H1 (cell line): ENCODE measurements at regions not wholly inside any gene's neighbourhood (a gene's known extent, or its start where the extent isn't known, plus 50 kb on each side); places are given as distances from the start of the nearest gene placed in this dataset.

ENCODE experiments used
- CTCF ChIA-PET: fragments of 300-600 bp; sonication (Branson Sonifier 250); formaldehyde crosslinking; loops from one replicate; lab custom pipeline; 2021; ENCODE audit not compliant: partially characterized antibody; lab: Charles Lee
- POLR2A ChIA-PET: fragments of 300-600 bp; sonication (Branson Sonifier 250); formaldehyde crosslinking; loops from one replicate; lab custom pipeline; 2021; ENCODE audit warnings: inconsistent platforms; ENCODE audit not compliant: partially characterized antibody; lab: Charles Lee
- DNase-seq, 2 experiments: peaks; one replicate each; pipeline versions ENCODE4 v3.0.0 to v3.0.0-alpha.2; 2010 to 2022; ENCODE audit warnings: low spot score in 2 of 2, low read depth in 1 of 2, mixed read lengths in 1 of 2
- FAIRE-seq: peaks from 2 replicates; lab custom pipeline; 2011; peaks lifted over from hg19 to GRCh38; lab: Jason Lieb, UNC
- H2AFZ ChIP-seq: 2 replicates; pipeline ENCODE4 v1.8.1; 2012; ENCODE audit warnings: low read length, inconsistent platforms
- H2AK5ac ChIP-seq: 2 replicates; pipeline ENCODE4 v1.6.1; 2013; ENCODE audit warnings: low read depth, low read length
- H2BK120ac ChIP-seq: replicated peaks from 2 replicates; pipeline ENCODE3; 2013; ENCODE audit warnings: low read depth, low read length, inconsistent platforms
- H2BK12ac ChIP-seq: 2 replicates; pipeline ENCODE4 v1.6.1; 2013; ENCODE audit warnings: low read depth, low read length
- H2BK15ac ChIP-seq: 2 replicates; pipeline ENCODE4 v1.6.1; 2013; ENCODE audit warnings: low read length
- H2BK20ac ChIP-seq: 2 replicates; pipeline ENCODE4 v1.6.1; 2013; ENCODE audit warnings: low read length
- H2BK5ac ChIP-seq: 2 replicates; pipeline ENCODE4 v1.6.1; 2013; ENCODE audit warnings: low read depth, low read length
- H3K14ac ChIP-seq: 2 replicates; pipeline ENCODE4 v1.6.1; 2013; ENCODE audit warnings: inconsistent platforms; ENCODE audit not compliant: insufficient read length
- H3K18ac ChIP-seq: 2 replicates; pipeline ENCODE4 v1.6.1; 2013; ENCODE audit warnings: low read length; ENCODE audit errors: extremely low read depth
- H3K23ac ChIP-seq: 2 replicates; pipeline ENCODE4 v1.6.1; 2013; ENCODE audit warnings: inconsistent platforms; ENCODE audit not compliant: insufficient read length
- H3K23me2 ChIP-seq: 2 replicates; pipeline ENCODE4 v1.6.1; 2013; ENCODE audit warnings: low read depth, low read length
- H3K27ac ChIP-seq: 2 replicates; pipeline ENCODE4 v1.6.1; 2011; ENCODE audit warnings: low read depth, low read length, inconsistent platforms
- H3K27me3 ChIP-seq, 4 experiments: replicated peaks in 1 of 4; 1 replicate in 1 of 4; 2 replicates in 3 of 4; pipeline versions ENCODE4 v1.6.1 to v1.8.1; 2011 to 2013; ENCODE audit warnings: low read length in 3 of 4, mild to moderate bottlenecking in 3 of 4, inconsistent platforms in 2 of 4, mixed read lengths in 2 of 4, moderate library complexity in 1 of 4; ENCODE audit not compliant: control insufficient read depth in 3 of 4, insufficient read depth in 3 of 4; ENCODE audit errors: extremely low read depth in 1 of 4
- H3K36me3 ChIP-seq, 4 experiments: 2 replicates each; pipeline versions ENCODE4 v1.6.1 to v1.8.1; 2011 to 2013; ENCODE audit warnings: mild to moderate bottlenecking in 4 of 4, low read length in 3 of 4, moderate library complexity in 2 of 4, control low read depth in 1 of 4, inconsistent platforms in 1 of 4; ENCODE audit not compliant: insufficient read depth in 4 of 4, control insufficient read depth in 2 of 4
- H3K4ac ChIP-seq: replicated peaks from 2 replicates; pipeline ENCODE3; 2013; ENCODE audit warnings: low read length, low read depth, mixed read lengths, inconsistent platforms; ENCODE audit not compliant: insufficient read length
- H3K4me1 ChIP-seq, 4 experiments: replicated peaks in 1 of 4; 1 replicate in 1 of 4; 2 replicates in 3 of 4; pipeline versions ENCODE4 v1.6.1 to v1.8.1; 2011 to 2013; ENCODE audit warnings: low read length in 3 of 4, inconsistent platforms in 2 of 4, mixed read lengths in 1 of 4; ENCODE audit not compliant: insufficient read depth in 4 of 4, control insufficient read depth in 3 of 4
- H3K4me2 ChIP-seq, 2 experiments: 2 replicates each; pipeline versions ENCODE4 v1.6.1 to v1.8.1; 2011 to 2013; ENCODE audit warnings: low read depth in 2 of 2, low read length in 2 of 2, control low read depth in 1 of 2, inconsistent platforms in 1 of 2, mild to moderate bottlenecking in 1 of 2; ENCODE audit not compliant: insufficient read depth in 1 of 2
- H3K4me3 ChIP-seq, 4 experiments: fragments of 200-600, 300-600 bp in 1 of 4; sonication (generic), shearing (Covaris generic), sonication (Bioruptor Twin) in 1 of 4; 2 replicates each; pipeline versions ENCODE4 v1.5.1 to v1.8.1; 2011 to 2016; ENCODE audit warnings: low read length in 4 of 4, low read depth in 3 of 4, control low read depth in 2 of 4, inconsistent platforms in 2 of 4, mild to moderate bottlenecking in 2 of 4, mixed read lengths in 1 of 4, moderate library complexity in 1 of 4; ENCODE audit not compliant: insufficient read depth in 2 of 4; ENCODE audit errors: extremely low read depth in 1 of 4
- H3K56ac ChIP-seq: replicated peaks from 2 replicates; pipeline ENCODE3; 2013; ENCODE audit warnings: low read depth, mild to moderate bottlenecking, mixed read lengths, low read length, inconsistent platforms; ENCODE audit not compliant: insufficient read length
- H3K79me1 ChIP-seq: 2 replicates; pipeline ENCODE4 v1.6.1; 2013; ENCODE audit warnings: low read depth, low read length, control low read depth
- H3K79me2 ChIP-seq, 2 experiments: 2 replicates each; pipeline versions ENCODE4 v1.6.1 to v1.8.1; 2012 to 2013; ENCODE audit warnings: low read length in 2 of 2, mild to moderate bottlenecking in 2 of 2, inconsistent platforms in 1 of 2; ENCODE audit not compliant: insufficient read depth in 2 of 2, control insufficient read depth in 1 of 2
- H3K9ac ChIP-seq, 4 experiments: replicated peaks in 1 of 4; 1 replicate in 1 of 4; 2 replicates in 3 of 4; pipeline versions ENCODE4 v1.6.1 to v1.8.1; 2011 to 2013; ENCODE audit warnings: low read depth in 3 of 4, low read length in 3 of 4, control low read depth in 2 of 4, mild to moderate bottlenecking in 2 of 4, moderate library complexity in 2 of 4, inconsistent platforms in 1 of 4; ENCODE audit errors: extremely low read depth in 1 of 4
- H3K9me3 ChIP-seq, 2 experiments: 2 replicates each; pipeline versions ENCODE4 v1.6.1 to v1.8.1; 2012 to 2013; ENCODE audit warnings: mild to moderate bottlenecking in 2 of 2, moderate library complexity in 2 of 2, control low read depth in 1 of 2, inconsistent platforms in 1 of 2, low read depth in 1 of 2, low read length in 1 of 2, mixed read lengths in 1 of 2; ENCODE audit not compliant: insufficient read depth in 2 of 2
- H4K20me1 ChIP-seq, 2 experiments: replicated peaks in 1 of 2; 2 replicates each; pipeline versions ENCODE3 to v1.8.1; 2011 to 2013; ENCODE audit warnings: inconsistent platforms in 2 of 2, low read length in 2 of 2, mild to moderate bottlenecking in 1 of 2; ENCODE audit not compliant: insufficient read depth in 2 of 2, control insufficient read depth in 1 of 2
- H4K5ac ChIP-seq: 2 replicates; pipeline ENCODE4 v1.6.1; 2013; ENCODE audit warnings: low read length, low read depth, mixed read lengths, inconsistent platforms; ENCODE audit not compliant: insufficient read length
- H4K8ac ChIP-seq: 2 replicates; pipeline ENCODE4 v1.8.0; 2013; ENCODE audit warnings: mild to moderate bottlenecking, moderate library complexity, low read length, inconsistent platforms; ENCODE audit not compliant: insufficient read depth; ENCODE audit errors: extremely low read depth
- H4K91ac ChIP-seq: replicated peaks from 2 replicates; pipeline ENCODE3; 2013; ENCODE audit warnings: low read length, mixed read lengths, inconsistent platforms; ENCODE audit not compliant: insufficient read length
- KDM1A ChIP-seq: fragments of 200-600, 300-600 bp; sonication (generic); IDR thresholded peaks from 2 replicates; pipeline ENCODE4 v1.7.1; 2016; ENCODE audit warnings: mild to moderate bottlenecking, low read length, borderline replicate concordance
- SAP30 ChIP-seq: fragments of 300-600 bp; sonication (generic); IDR thresholded peaks from 2 replicates; pipeline ENCODE4 v1.7.1; 2012; ENCODE audit warnings: low read length, moderate library complexity, mild to moderate bottlenecking, inconsistent platforms; ENCODE audit not compliant: insufficient read depth, insufficient replicate concordance
- WGBS, 2 experiments: shearing (Covaris generic) in 1 of 2; methylation state at CpG; one replicate each; pipeline versions ENCODE4 v1.1.6 to v1.1.7; 2013 to 2015; ENCODE audit warnings: low lambda C conversion rate in 2 of 2, mixed read lengths in 2 of 2, inconsistent platforms in 1 of 2, low coverage in 1 of 2, missing lambda C conversion rate in 1 of 2; ENCODE audit not compliant: insufficient replicate concordance in 2 of 2, insufficient coverage in 1 of 2, insufficient read length in 1 of 2; ENCODE audit errors: extremely low coverage in 1 of 2, missing lambda C conversion rate in 1 of 2; 5-methylcytosine and 5-hydroxymethylcytosine counted together

DNA sequence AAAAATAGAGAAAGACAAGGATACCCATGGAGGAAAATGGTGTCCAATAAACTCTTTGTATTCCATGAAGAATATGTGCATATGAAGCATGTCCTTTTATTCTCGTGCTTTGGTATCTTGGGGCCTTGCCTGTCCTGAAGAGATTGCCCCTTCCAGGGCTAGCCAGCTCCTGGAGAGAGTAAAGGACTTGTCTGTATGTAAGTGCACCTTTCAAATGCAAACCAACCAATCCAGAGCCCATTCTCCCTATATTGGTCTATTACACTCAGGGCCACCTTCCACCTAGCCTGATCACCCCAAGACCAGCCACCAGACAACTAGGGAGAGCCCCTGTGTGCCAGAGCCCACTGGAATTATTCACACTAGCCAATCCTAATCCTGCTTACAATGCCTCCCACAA, 221.6 kb downstream of the CD83 start:
- Histone ChIP-seq H3K4me2 (no peak overlapping the region), H2AFZ (no peak overlapping the region), H2BK15ac (0 out of 2 replicates have a peak overlapping the region, but pooled peaks have one; percentile 22), H3K14ac (no peak overlapping the region), H4K91ac (no peak overlapping the region), H3K23ac (no peak overlapping the region), H3K18ac (peak overlapping the region; percentile 57; the same call in 1 of the 2 replicates), H2AK5ac (no peak overlapping the region), H3K79me2 (no peaks in the 10 kb centered on the region), H2BK20ac (peak overlapping the region; percentile 24; the same call in 1 of the 2 replicates), H4K5ac (no peak overlapping the region), H3K79me1 (no peaks in the 10 kb centered on the region), H3K9ac (no peak overlapping the region), H3K4ac (no peak overlapping the region), H4K20me1 (no peaks in the 10 kb centered on the region), H3K27ac (no peak overlapping the region), H3K4me1 (peaks cover 0 to 8% (median 1%) of the 10 kb centered on the region in 4 experiments; a peak in 2 of 7 replicates), H3K9me3 (no peaks in the 10 kb centered on the region), H3K36me3 (no peaks in the 10 kb centered on the region), H3K56ac (no peak overlapping the region), H4K8ac (no peak overlapping the region), H3K4me3 (no peak overlapping the region), H2BK5ac (peak overlapping the region; percentile 38; the same call in 1 of the 2 replicates), H2BK12ac (peak overlapping the region; percentile 23; the same call in 1 of the 2 replicates), H2BK120ac (no peak overlapping the region), H3K23me2 (no peaks in the 10 kb centered on the region), H3K27me3 (no peaks in the 10 kb centered on the region)
- no peak for DNase-seq
- ChIA-PET CTCF (interaction anchor here (0.6 to 1.4 kb wide), 3 partner anchors 16 to 369 kb away, joined by 3 to 4 read pairs (median 3); no protein-coding TSS in a partner anchor), POLR2A (interaction anchor here (0.6 to 2.0 kb wide), 3 partner anchors 11 to 537 kb away, joined by 3 to 7 read pairs (median 3); no protein-coding TSS in a partner anchor)
- TF ChIP-seq KDM1A (no peak), SAP30 (no peak)
- no peak for FAIRE-seq
- WGBS, 2 experiments: 73% methylated on average over 1 of the region's 1 CpG; no CpG with 5 or more reads in 1 of the 2 experiments
